IMR-90 (cell line): ENCODE measurements at regions not wholly inside any gene's neighbourhood (a gene's known extent, or its start where the extent isn't known, plus 50 kb on each side); places are given as distances from the start of the nearest gene placed in this dataset.

Experiments
- ATAC-seq: fragments of 200-7000 bp; cut with Tn5 transposase; 2 replicates; pipeline ENCODE4 v1.9.1; 2020; ENCODE audit warnings: low read depth, mild to moderate bottlenecking, moderate library complexity
- BruUV-seq: library from RNA; stranded (reverse); fragments of 400-500 nt; replicated peaks from 2 replicates; lab custom pipeline; 2021; lab: Mats Ljungman, UMichigan
- CTCF ChIA-PET: fragments of 300-600 bp; formaldehyde crosslinking; extraction: SDS; loops from one replicate; lab custom pipeline; 2021; ENCODE audit warnings: antibody characterized with exemption; lab: Yijun Ruan, JAX
- POLR2A ChIA-PET: fragments of 300-600 bp; sonication (Branson Sonifier 250); formaldehyde crosslinking; loops from one replicate; lab custom pipeline; 2022; ENCODE audit warnings: antibody characterized with exemption; ENCODE audit not compliant: unreplicated experiment; lab: Charles Lee
- DNase-seq: peaks from one replicate; pipeline ENCODE4 v3.0.0; 2013
- H2AFZ ChIP-seq: replicated peaks from 2 replicates; pipeline ENCODE3; 2013; ENCODE audit warnings: low read length, mild to moderate bottlenecking; ENCODE audit not compliant: poor library complexity
- H2AK5ac ChIP-seq: 2 replicates; pipeline ENCODE4 v1.6.1; 2013; ENCODE audit warnings: low read depth, low read length, inconsistent platforms
- H2AK9ac ChIP-seq: replicated peaks from 2 replicates; pipeline ENCODE3; 2013; ENCODE audit warnings: mild to moderate bottlenecking, low read depth, low read length, moderate library complexity; ENCODE audit not compliant: poor library complexity
- H2BK120ac ChIP-seq: 2 replicates; pipeline ENCODE4 v1.6.1; 2013; ENCODE audit warnings: low read depth, low read length, inconsistent platforms
- H2BK15ac ChIP-seq: 3 replicates; pipeline ENCODE4 v1.6.1; 2013; ENCODE audit warnings: low read depth, low read length, inconsistent platforms
- H2BK20ac ChIP-seq: 2 replicates; pipeline ENCODE4 v1.6.1; 2013; ENCODE audit warnings: low read depth, mild to moderate bottlenecking, inconsistent platforms, low read length, moderate library complexity
- H2BK5ac ChIP-seq: 2 replicates; pipeline ENCODE4 v1.6.1; 2013; ENCODE audit warnings: mild to moderate bottlenecking, low read depth, low read length, inconsistent platforms; ENCODE audit not compliant: poor library complexity, severe bottlenecking
- H3K14ac ChIP-seq: replicated peaks from 2 replicates; pipeline ENCODE4 v1.6.1; 2013; ENCODE audit warnings: low read depth, low read length, inconsistent platforms
- H3K18ac ChIP-seq: 2 replicates; pipeline ENCODE4 v1.6.1; 2013; ENCODE audit warnings: low read depth, low read length, control low read depth
- H3K23ac ChIP-seq: 2 replicates; pipeline ENCODE4 v1.6.1; 2013; ENCODE audit warnings: low read depth, low read length, inconsistent platforms
- H3K27ac ChIP-seq: 2 replicates; pipeline ENCODE4 v1.5.1; 2013; ENCODE audit warnings: mild to moderate bottlenecking, control low read depth, low read length; ENCODE audit not compliant: insufficient read depth
- H3K27me3 ChIP-seq: 2 replicates; pipeline ENCODE4 v1.6.1; 2013; ENCODE audit warnings: low read length; ENCODE audit not compliant: control insufficient read depth, insufficient read depth
- H3K36me3 ChIP-seq: 2 replicates; pipeline ENCODE4 v1.6.1; 2013; ENCODE audit warnings: low read length, mixed read lengths; ENCODE audit not compliant: control insufficient read depth, insufficient read depth
- H3K4ac ChIP-seq: 2 replicates; pipeline ENCODE4 v1.6.1; 2013; ENCODE audit warnings: low read depth, low read length, inconsistent platforms
- H3K4me1 ChIP-seq: 2 replicates; pipeline ENCODE4 v1.6.1; 2013; ENCODE audit warnings: low read length, mixed read lengths; ENCODE audit not compliant: control insufficient read depth, insufficient read depth
- H3K4me2 ChIP-seq: 2 replicates; pipeline ENCODE4 v1.6.1; 2013; ENCODE audit warnings: low read depth, mild to moderate bottlenecking, control low read depth, low read length, moderate library complexity
- H3K4me3 ChIP-seq: 2 replicates; pipeline ENCODE4 v1.5.1; 2013; ENCODE audit warnings: low read depth, mild to moderate bottlenecking, control low read depth, low read length, moderate library complexity; ENCODE audit not compliant: insufficient read depth
- H3K56ac ChIP-seq: 2 replicates; pipeline ENCODE4 v1.6.1; 2013; ENCODE audit warnings: low read length, inconsistent platforms; ENCODE audit not compliant: insufficient read depth; ENCODE audit errors: extremely low read depth
- H3K79me1 ChIP-seq, 2 experiments: 2 replicates each; pipeline ENCODE4 v1.6.1; 2013; ENCODE audit warnings: low read length in 2 of 2, inconsistent platforms in 1 of 2, low read depth in 1 of 2
- H3K9ac ChIP-seq: 2 replicates; pipeline ENCODE4 v1.6.1; 2013; ENCODE audit warnings: low read depth, low read length, control low read depth
- H3K9me1 ChIP-seq: 2 replicates; pipeline ENCODE4 v1.6.1; 2013; ENCODE audit warnings: low read length, inconsistent platforms; ENCODE audit not compliant: insufficient read depth
- H3K9me3 ChIP-seq: 2 replicates; pipeline ENCODE4 v1.6.1; 2013; ENCODE audit warnings: low read length; ENCODE audit not compliant: control insufficient read depth, insufficient read depth
- H4K20me1 ChIP-seq: 2 replicates; pipeline ENCODE4 v1.6.1; 2013; ENCODE audit warnings: low read length, inconsistent platforms; ENCODE audit not compliant: insufficient read depth
- H4K5ac ChIP-seq: 2 replicates; pipeline ENCODE4 v1.6.1; 2013; ENCODE audit warnings: mild to moderate bottlenecking, low read depth, low read length, control low read depth
- H4K8ac ChIP-seq, 2 experiments: 2 replicates each; pipeline ENCODE4 v1.6.1; 2013; ENCODE audit warnings: low read depth in 2 of 2, low read length in 2 of 2, control low read depth in 1 of 2, inconsistent platforms in 1 of 2
- H4K91ac ChIP-seq: 2 replicates; pipeline ENCODE4 v1.6.1; 2013; ENCODE audit warnings: low read depth, low read length, inconsistent platforms; ENCODE audit not compliant: insufficient read depth
- BHLHE40 ChIP-seq: fragments of 150-350 bp; IDR thresholded peaks from 2 replicates; pipeline ENCODE4 v1.6.1; 2016; ENCODE audit warnings: mild to moderate bottlenecking, low read depth, low read length
- CEBPB ChIP-seq: IDR thresholded peaks from 2 replicates; pipeline ENCODE4 v1.6.1; 2012; ENCODE audit warnings: low read depth, low read length, improper control_type of control experiment
- CHD1 ChIP-seq: IDR thresholded peaks from 2 replicates; pipeline ENCODE4 v1.6.1; 2012; ENCODE audit warnings: low read depth, low read length, improper control_type of control experiment
- FOS ChIP-seq: fragments of 150-350 bp; IDR thresholded peaks from 2 replicates; pipeline ENCODE4 v1.6.1; 2016; ENCODE audit warnings: low read depth, low read length
- MAFK ChIP-seq: IDR thresholded peaks from 2 replicates; pipeline ENCODE4 v1.6.1; 2012; ENCODE audit warnings: low read depth, low read length, improper control_type of control experiment
- MAZ ChIP-seq: IDR thresholded peaks from 2 replicates; pipeline ENCODE4 v1.6.1; 2012; ENCODE audit warnings: low read depth, mild to moderate bottlenecking, low read length, improper control_type of control experiment, moderate library complexity, borderline replicate concordance
- MXI1 ChIP-seq: IDR thresholded peaks from 2 replicates; pipeline ENCODE4 v1.6.1; 2012; ENCODE audit warnings: low read depth, mild to moderate bottlenecking, low read length, moderate library complexity, borderline replicate concordance
- NFE2L2 ChIP-seq: fragments of 150-350 bp; IDR thresholded peaks from 2 replicates; pipeline ENCODE4 v1.6.1; 2016; ENCODE audit warnings: low read depth, mild to moderate bottlenecking, low read length
- POLR2A ChIP-seq: IDR thresholded peaks from 2 replicates; pipeline ENCODE4 v1.6.1; 2012; ENCODE audit warnings: mild to moderate bottlenecking, low read depth, low read length
- RAD21 ChIP-seq: IDR thresholded peaks from 2 replicates; pipeline ENCODE4 v1.6.1; 2012; ENCODE audit warnings: low read length, improper control_type of control experiment
- RCOR1 ChIP-seq: IDR thresholded peaks from 2 replicates; pipeline ENCODE4 v1.6.1; 2012; ENCODE audit warnings: mild to moderate bottlenecking, low read length, improper control_type of control experiment; ENCODE audit not compliant: insufficient replicate concordance
- RFX5 ChIP-seq: IDR thresholded peaks from 2 replicates; pipeline ENCODE4 v1.8.0; 2012; ENCODE audit warnings: low read depth, mild to moderate bottlenecking, low read length, moderate library complexity
- SMC3 ChIP-seq: fragments of 150-350 bp; IDR thresholded peaks from 2 replicates; pipeline ENCODE4 v1.6.1; 2016; ENCODE audit warnings: low read depth, mild to moderate bottlenecking, antibody characterized with exemption, low read length, moderate library complexity
- WGBS, 2 experiments: methylation state at CpG; one replicate each; pipeline versions ENCODE4 v1.1.5 to v1.1.7; 2013; ENCODE audit warnings: missing lambda C conversion rate in 2 of 2; ENCODE audit not compliant: insufficient read length in 1 of 2; ENCODE audit errors: extremely low coverage in 2 of 2; 5-methylcytosine and 5-hydroxymethylcytosine counted together
- dilution Hi-C: fragments of 300-500 bp; cut with HindIII; formaldehyde crosslinking; loops from one replicate; pipeline ENCODE4 v1.14.3; 2018; ENCODE audit warnings: low sequenced_read_pairs; ENCODE audit not compliant: unreplicated experiment
- in situ Hi-C: fragments of 300-500 bp; cut with MboI; formaldehyde crosslinking; loops from 3 replicates; pipeline ENCODE4 v1.14.3; 2019; ENCODE audit warnings: low sequenced_read_pairs, inconsistent platforms, mixed read lengths
- intact Hi-C: fragments of 100-400 bp; cut with micrococcal nuclease; formaldehyde crosslinking; loops from 2 replicates; pipeline ENCODE4 v1.10.0; 2022
- TF ChIP-seq, protein P1 (sequence below): fragments of 150-350 bp; IDR thresholded peaks from 2 replicates; pipeline ENCODE4 v1.6.1; 2017; ENCODE audit warnings: mild to moderate bottlenecking, antibody characterized with exemption, low read length, low read depth
- TF ChIP-seq, protein P2 (sequence below): fragments of 150-350 bp; IDR thresholded peaks from 2 replicates; pipeline ENCODE4 v1.6.1; 2016; ENCODE audit warnings: low read depth, mild to moderate bottlenecking, low read length, moderate library complexity, borderline replicate concordance
- TF ChIP-seq, protein P3 (sequence below): conservative IDR thresholded peaks from 2 replicates; pipeline ENCODE4 v1.5.1; 2012; ENCODE audit warnings: mild to moderate bottlenecking, low read depth, low read length, improper control_type of control experiment

DNA sequence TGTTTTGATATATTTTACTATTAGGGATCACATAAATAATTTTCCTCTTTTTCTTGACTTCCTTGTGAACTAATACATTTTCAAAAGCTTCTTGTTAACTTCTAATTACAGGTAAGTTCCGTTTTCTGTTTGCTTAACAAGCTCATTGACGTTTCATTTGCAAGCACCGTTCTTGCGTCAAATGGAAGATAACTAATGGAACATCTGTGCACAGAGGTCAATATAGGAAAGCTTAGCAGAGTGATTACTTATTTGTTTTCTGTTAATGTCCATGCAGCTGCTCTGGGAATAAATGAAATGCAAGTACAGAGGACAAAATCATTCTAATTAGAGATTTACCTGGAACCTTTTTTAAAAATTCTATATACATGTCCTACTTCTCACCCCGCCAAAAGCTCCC is 115.5 kb upstream of the C2CD4B start:
- CTCF ChIA-PET, result no interaction called here
- POLR2A ChIA-PET, result no interaction called here
- no peak overlapping the region for H2AK5ac ChIP-seq
- no peaks in the 10 kb centered on the region for H3K36me3 ChIP-seq
- peaks cover 11% of the 10 kb centered on the region; the same call in 1 of the 2 replicates for H3K27me3 ChIP-seq
- H2BK5ac ChIP-seq, result no peak overlapping the region
- dilution Hi-C loops, result no loop called here
- H2AFZ ChIP-seq, result no peak overlapping the region
- no peak overlapping the region for H3K56ac ChIP-seq
- H4K20me1 ChIP-seq, result no peaks in the 10 kb centered on the region
- no peak overlapping the region for H3K9ac ChIP-seq
- TF ChIP-seq, protein P1, sequence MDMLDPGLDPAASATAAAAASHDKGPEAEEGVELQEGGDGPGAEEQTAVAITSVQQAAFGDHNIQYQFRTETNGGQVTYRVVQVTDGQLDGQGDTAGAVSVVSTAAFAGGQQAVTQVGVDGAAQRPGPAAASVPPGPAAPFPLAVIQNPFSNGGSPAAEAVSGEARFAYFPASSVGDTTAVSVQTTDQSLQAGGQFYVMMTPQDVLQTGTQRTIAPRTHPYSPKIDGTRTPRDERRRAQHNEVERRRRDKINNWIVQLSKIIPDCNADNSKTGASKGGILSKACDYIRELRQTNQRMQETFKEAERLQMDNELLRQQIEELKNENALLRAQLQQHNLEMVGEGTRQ, result no peak
- TF ChIP-seq SMC3, result no peak
- TF ChIP-seq, protein P2, sequence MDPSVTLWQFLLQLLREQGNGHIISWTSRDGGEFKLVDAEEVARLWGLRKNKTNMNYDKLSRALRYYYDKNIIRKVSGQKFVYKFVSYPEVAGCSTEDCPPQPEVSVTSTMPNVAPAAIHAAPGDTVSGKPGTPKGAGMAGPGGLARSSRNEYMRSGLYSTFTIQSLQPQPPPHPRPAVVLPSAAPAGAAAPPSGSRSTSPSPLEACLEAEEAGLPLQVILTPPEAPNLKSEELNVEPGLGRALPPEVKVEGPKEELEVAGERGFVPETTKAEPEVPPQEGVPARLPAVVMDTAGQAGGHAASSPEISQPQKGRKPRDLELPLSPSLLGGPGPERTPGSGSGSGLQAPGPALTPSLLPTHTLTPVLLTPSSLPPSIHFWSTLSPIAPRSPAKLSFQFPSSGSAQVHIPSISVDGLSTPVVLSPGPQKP, result no peak
- TF ChIP-seq POLR2A, result no peak
- TF ChIP-seq RFX5, result no peak
- TF ChIP-seq CEBPB, result no peak
- TF ChIP-seq, protein P3, sequence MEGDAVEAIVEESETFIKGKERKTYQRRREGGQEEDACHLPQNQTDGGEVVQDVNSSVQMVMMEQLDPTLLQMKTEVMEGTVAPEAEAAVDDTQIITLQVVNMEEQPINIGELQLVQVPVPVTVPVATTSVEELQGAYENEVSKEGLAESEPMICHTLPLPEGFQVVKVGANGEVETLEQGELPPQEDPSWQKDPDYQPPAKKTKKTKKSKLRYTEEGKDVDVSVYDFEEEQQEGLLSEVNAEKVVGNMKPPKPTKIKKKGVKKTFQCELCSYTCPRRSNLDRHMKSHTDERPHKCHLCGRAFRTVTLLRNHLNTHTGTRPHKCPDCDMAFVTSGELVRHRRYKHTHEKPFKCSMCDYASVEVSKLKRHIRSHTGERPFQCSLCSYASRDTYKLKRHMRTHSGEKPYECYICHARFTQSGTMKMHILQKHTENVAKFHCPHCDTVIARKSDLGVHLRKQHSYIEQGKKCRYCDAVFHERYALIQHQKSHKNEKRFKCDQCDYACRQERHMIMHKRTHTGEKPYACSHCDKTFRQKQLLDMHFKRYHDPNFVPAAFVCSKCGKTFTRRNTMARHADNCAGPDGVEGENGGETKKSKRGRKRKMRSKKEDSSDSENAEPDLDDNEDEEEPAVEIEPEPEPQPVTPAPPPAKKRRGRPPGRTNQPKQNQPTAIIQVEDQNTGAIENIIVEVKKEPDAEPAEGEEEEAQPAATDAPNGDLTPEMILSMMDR, result no peak
- TF ChIP-seq MAZ, result no peak
- TF ChIP-seq RCOR1, result no peak
- no peak for TF ChIP-seq MXI1
- no peak for TF ChIP-seq MAFK
- TF ChIP-seq BHLHE40, result no peak
- no peak for TF ChIP-seq NFE2L2
- TF ChIP-seq RAD21, result no peak
- no peak for TF ChIP-seq CHD1
- TF ChIP-seq FOS, result no peak
- BruUV-seq, result no TSS peak
- no peaks in the 10 kb centered on the region for H3K9me1 ChIP-seq
- no peak overlapping the region for H3K4me2 ChIP-seq
- no CpG with 5 or more reads among the region's 5 CpGs for WGBS, 2 experiments
- no peak overlapping the region for H3K14ac ChIP-seq
- H2BK20ac ChIP-seq, result no peak overlapping the region
- H2BK15ac ChIP-seq, result no peak overlapping the region
- no peak overlapping the region for H2BK120ac ChIP-seq
- no peak for ATAC-seq
- in situ Hi-C loops, result no loop called here
- no peak overlapping the region for H4K5ac ChIP-seq
- no peak overlapping the region for H3K27ac ChIP-seq
- H3K4ac ChIP-seq, result no peak overlapping the region
- H3K9me3 ChIP-seq, result no peaks in the 10 kb centered on the region
- DNase-seq, result no peak
- H2AK9ac ChIP-seq, result no peak overlapping the region
- no peak overlapping the region for H4K91ac ChIP-seq
- H3K18ac ChIP-seq, result no peak overlapping the region
- H3K23ac ChIP-seq, result no peak overlapping the region
- no peak overlapping the region for H3K4me3 ChIP-seq
- no peaks in the 10 kb centered on the region for H3K79me1 ChIP-seq
- H3K4me1 ChIP-seq, result no peaks in the 10 kb centered on the region
- no peak overlapping the region for H4K8ac ChIP-seq
- intact Hi-C loops, result loop anchor here (10.0 kb wide), 1 partner anchor 116 kb away; the partner anchor contains the start of gene C2CD4B
